Heart right ventricle (tissue), 16 donors: ENCODE measurements at regions not wholly inside any gene's neighbourhood (a gene's known extent, or its start where the extent isn't known, plus 50 kb on each side); places are given as distances from the start of the nearest gene placed in this dataset.

Experiments
- ATAC-seq, 8 donors: fragments of 200-7000 bp; cut with Tn5 transposase; one replicate each; pipeline ENCODE4 v1.9.1; 2020; ENCODE audit warnings: mild to moderate bottlenecking in 8 of 8, moderate library complexity in 8 of 8, moderate number of reproducible peaks in 1 of 8
- DNase-seq, 2 donors: peaks; one replicate each; pipeline ENCODE4 v3.0.0-alpha.2; 2020
- H3K27ac ChIP-seq, 10 donors: fragments of 200-600 bp; sonication (generic) in 2 of 10; one replicate each; pipeline versions ENCODE4 v1.5.0 to v1.8.0; 2020 to 2022; ENCODE audit warnings: mild to moderate bottlenecking in 3 of 10
- H3K27me3 ChIP-seq, 7 donors: fragments of 200-600 bp; one replicate each; pipeline ENCODE4 v1.8.0; 2021 to 2022; ENCODE audit warnings: mild to moderate bottlenecking in 2 of 7
- H3K36me3 ChIP-seq, 9 donors: fragments of 200-600 bp; sonication (generic) in 1 of 9; one replicate each; pipeline versions ENCODE4 v1.5.0 to v1.8.0; 2020 to 2022; ENCODE audit warnings: mild to moderate bottlenecking in 2 of 9
- H3K4me1 ChIP-seq, 9 donors: fragments of 200-600 bp; sonication (generic) in 1 of 9; one replicate each; pipeline versions ENCODE4 v1.5.0 to v1.8.0; 2020 to 2022; ENCODE audit warnings: mild to moderate bottlenecking in 4 of 9
- H3K4me3 ChIP-seq, 10 donors: fragments of 200-600 bp; sonication (generic) in 2 of 10; one replicate each; pipeline versions ENCODE4 v1.5.0 to v1.8.0; 2020 to 2022; ENCODE audit warnings: mild to moderate bottlenecking in 7 of 10, moderate library complexity in 2 of 10
- H3K9me3 ChIP-seq, 11 donors: fragments of 200-600 bp in 10 of 11; sonication (generic) in 2 of 11; one replicate each; pipeline versions ENCODE4 v1.5.0 to v1.8.0; 2013 to 2022; ENCODE audit warnings: mild to moderate bottlenecking in 2 of 11, control low read depth in 1 of 11, moderate library complexity in 1 of 11
- CTCF ChIP-seq, 9 donors: fragments of 200-600 bp; sonication (generic) in 2 of 9; IDR thresholded peaks; one replicate each; pipeline versions ENCODE4 v1.5.0 to v1.8.0; 2021 to 2022; ENCODE audit warnings: antibody characterized with exemption in 9 of 9, mild to moderate bottlenecking in 5 of 9, moderate library complexity in 1 of 9
- WGBS, 2 donors: extraction: QIAGEN DNeasy Blood & Tissue Kit; methylation state at CpG; one replicate each; pipeline ENCODE4 v1.1.7; 2013; ENCODE audit warnings: inconsistent platforms in 1 of 2; 5-methylcytosine and 5-hydroxymethylcytosine counted together
- intact Hi-C, 10 donors: fragments of 100-400 bp; cut with DNase I; formaldehyde crosslinking; loops; one replicate each; pipeline versions ENCODE4 v1.11.1 to v1.14.2; 2022
- donor health status: Arrhythmogenic right ventricular cardiomyopathy.
- donor health status: ischemic (EF 13 %, LVEDD 7.1; RV severe dilation, severe dysfunction).
- donor health status: healthy with polysubstance abuse.
- donor health status: DM: no; HTN: yes; CAD: no.
- donor health status: DM: no; HTN: no; CAD: no.
- donor health status: ischemic (EF 25% LVEDD 6.9; RV normal size, moderate dysfunction).
- donor health status: ischemic (EF 25% LVEDD 5.7; RV mildly dilated, moderate dysfunction).
- donor health status: healthy.
- donor health status: DM: yes; HTN: yes; CAD: no.
- donor health status: Ischemic cardiomyopathy.
- donor health status: ischemic (EF 35%, LVEDD 5.7; RV mildly dilated, moderate dysfunction).
- donor health status: nonischemic (EF 11% LVEDD 7.7; RV severe dilation, severe dysfunction).
- donor health status: DM: yes; HTN: yes; CAD: no.
- donor health status: PGD.
- donor health status: ischemic (EF 29% LVEDD 5.4; RV normal size, mild dysfunction).
- donor health status: nonischemic (EF 23%, LVEDD 6.1; RV moderate dilation, normal function).

GRCh38 chr11:23765682-23766252, 731.1 kb upstream of the LUZP2 start:
- intact Hi-C loops: no loop called here
- no peaks in the 10 kb centered on the region for H3K27me3 ChIP-seq
- WGBS, 2 donors: 51 to 76% methylated on average over 2 of the region's 2 CpGs
- DNase-seq (no peak), ATAC-seq (no peak)
- no peak for TF ChIP-seq CTCF (IDR thresholded peaks at IDR 0.05)
- H3K27ac ChIP-seq: no peak overlapping the region
- no peak overlapping the region for H3K4me3 ChIP-seq
- no peaks in the 10 kb centered on the region for H3K4me1 ChIP-seq
- H3K36me3 ChIP-seq: no peaks in the 10 kb centered on the region
- H3K9me3 ChIP-seq: peaks cover 0 to 43% (median 4%) of the 10 kb centered on the region in 11 donors

- Histone ChIP-seq H3K4me3 (no peak overlapping the region), H3K27me3 (no peaks in the 10 kb centered on the region), H3K36me3 (no peaks in the 10 kb centered on the region), H3K9me3 (peaks cover 0 to 44% (median 4%) of the 10 kb centered on the region in 11 donors), H3K27ac (no peak overlapping the region), H3K4me1 (no peaks in the 10 kb centered on the region)
- no peak for ATAC-seq
- 9 to 65% methylated on average over 1 of the region's 1 CpG for WGBS, 2 donors
- intact Hi-C loops: no loop called here
- TF ChIP-seq CTCF (IDR thresholded peaks at IDR 0.05): no peak
- no peak for DNase-seq
These were observed 729.3 kb upstream of the LUZP2 start for GRCh38 chr11:23767576-23767975.

- WGBS, 2 donors: 71 to 82% methylated on average over 1 of the region's 1 CpG
- intact Hi-C loops: no loop called here
- DNase-seq: no peak
- no peak for TF ChIP-seq CTCF (IDR thresholded peaks at IDR 0.05)
- H3K9me3 ChIP-seq: peaks cover 0 to 44% (median 4%) of the 10 kb centered on the region in 11 donors
- ATAC-seq: no peak
- no peaks in the 10 kb centered on the region for H3K36me3 ChIP-seq
- no peaks in the 10 kb centered on the region for H3K4me1 ChIP-seq
- no peak overlapping the region for H3K4me3 ChIP-seq
- H3K27me3 ChIP-seq: no peaks in the 10 kb centered on the region
- H3K27ac ChIP-seq: no peak overlapping the region
These were observed 727.6 kb upstream of the LUZP2 start for GRCh38 chr11:23769214-23769613.

DNA sequence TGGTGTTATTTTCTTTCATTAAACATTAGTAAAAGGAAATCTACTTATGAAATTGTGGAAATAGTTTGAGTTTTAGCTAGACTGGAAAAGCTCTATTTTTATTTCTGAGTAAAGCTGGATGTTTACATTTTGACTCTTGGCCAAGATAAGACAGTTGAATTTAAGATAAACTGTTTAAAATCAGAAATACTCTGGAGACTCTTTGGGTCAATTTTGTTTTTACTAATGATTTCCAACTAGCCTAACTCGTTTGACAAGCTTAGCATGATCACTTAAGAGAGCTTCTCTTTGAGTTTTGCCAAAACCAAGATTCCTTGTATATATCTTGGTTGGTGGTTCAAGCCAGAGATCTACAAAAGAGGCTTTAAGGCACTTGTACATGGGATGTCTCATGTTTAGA, 724.8 kb upstream of the LUZP2 start:
- intact Hi-C loops: no loop called here
- ATAC-seq (no peak), DNase-seq (no peak)
- H3K9me3 ChIP-seq: peaks cover 0 to 46% (median 4%) of the 10 kb centered on the region in 11 donors
- H3K27ac ChIP-seq: no peak overlapping the region
- H3K27me3 ChIP-seq: no peaks in the 10 kb centered on the region
- 18% methylated on average over 1 of the region's 1 CpG for WGBS, 2 donors
- no peaks in the 10 kb centered on the region for H3K4me1 ChIP-seq
- no peak overlapping the region for H3K4me3 ChIP-seq
- no peaks in the 10 kb centered on the region for H3K36me3 ChIP-seq
- TF ChIP-seq CTCF (IDR thresholded peaks at IDR 0.05): no peak
